ENCODE measurements at regions not wholly inside any gene's neighbourhood (a gene's known extent, or its start where the extent isn't known, plus 50 kb on each side); places are given as distances from the start of the nearest gene placed in this dataset.

GRCh38 chr5:163347671-163348070 is 89.7 kb upstream of the CCNG1 start:
- TF ChIP-seq CTCF (IDR thresholded peaks at IDR 0.05) (peak; percentile 96), NRF1 (IDR thresholded peaks at IDR 0.05; ENCODE audit: low read depth, low read length) (no peak)

Data from SK-N-SH (cell line).